T-cell (primary cell): ENCODE measurements at regions not wholly inside any gene's neighbourhood (a gene's known extent, or its start where the extent isn't known, plus 50 kb on each side); places are given as distances from the start of the nearest gene placed in this dataset.
"Not testable (repeated sequence)": the region's sequence is repeated elsewhere in the genome, so short reads cannot be mapped to it uniquely, and the experiment has no call there.

Experiments used
- ATAC-seq, 4 experiments: fragments of 200-7000 bp in 3 of 4; fragments of 150-1000 bp in 1 of 4; cut with Tn5 transposase; replicated peaks in 1 of 4; 1 replicate in 3 of 4; 2 replicates in 1 of 4; pipeline ENCODE4 v1.10.0; 2021; ENCODE audit warnings: moderate library complexity in 3 of 4, mild to moderate bottlenecking in 2 of 4, moderate number of reproducible peaks in 1 of 4
- CTCF ChIA-PET, 2 donors: fragments of 300-600 bp; sonication (Branson Sonifier 250); formaldehyde crosslinking; loops; one replicate each; lab custom pipeline; 2022; ENCODE audit warnings: antibody characterized with exemption in 2 of 2; lab: Charles Lee
- POLR2A ChIA-PET, 2 donors: fragments of 300-600 bp; sonication (Branson Sonifier 250); formaldehyde crosslinking; loops; one replicate each; lab custom pipeline; 2022; ENCODE audit warnings: antibody characterized with exemption in 2 of 2; lab: Charles Lee
- DNase-seq, 35 experiments: peaks; one replicate each; pipeline versions ENCODE4 v3.0.0 to v3.0.0-alpha.2; 2013 to 2023
- H3K27ac ChIP-seq: one replicate; pipeline ENCODE4 v1.5.1; 2013; ENCODE audit warnings: low read length
- H3K27me3 ChIP-seq, 2 experiments: replicated peaks in 1 of 2; 1 replicate in 1 of 2; 2 replicates in 1 of 2; pipeline versions ENCODE4 v1.6.1 to v1.7.0; 2013; ENCODE audit warnings: low read length in 1 of 2, mixed read lengths in 1 of 2; ENCODE audit not compliant: control insufficient read depth in 2 of 2, insufficient read depth in 2 of 2; ENCODE audit errors: extremely low read depth in 1 of 2
- H3K36me3 ChIP-seq, 2 donors: 1 replicate in 1 of 2; 2 replicates in 1 of 2; pipeline versions ENCODE4 v1.6.1 to v1.7.0; 2013; ENCODE audit warnings: low read length in 1 of 2; ENCODE audit not compliant: control insufficient read depth in 2 of 2, insufficient read depth in 1 of 2; ENCODE audit errors: extremely low read depth in 1 of 2
- H3K4me1 ChIP-seq, 2 experiments: 1 replicate in 1 of 2; 2 replicates in 1 of 2; pipeline versions ENCODE4 v1.6.1 to v1.7.0; 2013; ENCODE audit warnings: low read length in 2 of 2, mixed read lengths in 1 of 2; ENCODE audit not compliant: insufficient read depth in 2 of 2, control insufficient read depth in 1 of 2; ENCODE audit errors: extremely low read depth in 1 of 2
- H3K4me3 ChIP-seq, 2 donors: 1 replicate in 1 of 2; 2 replicates in 1 of 2; pipeline versions ENCODE4 v1.5.1 to v1.7.0; 2013; ENCODE audit warnings: mild to moderate bottlenecking in 2 of 2, low read length in 1 of 2, moderate library complexity in 1 of 2; ENCODE audit not compliant: control insufficient read depth in 1 of 2; ENCODE audit errors: extremely low read depth in 1 of 2
- H3K9me3 ChIP-seq: 2 replicates; pipeline ENCODE4 v1.7.0; 2013
- H3K27ac Mint-ChIP-seq, 2 donors: one replicate each; pipeline ENCODE4 v1.8.0; 2020 to 2021; ENCODE audit warnings: mild to moderate bottlenecking in 2 of 2, mixed read lengths in 2 of 2
- H3K27me3 Mint-ChIP-seq, 2 donors: one replicate each; pipeline ENCODE4 v1.8.0; 2021 to 2022; ENCODE audit warnings: mixed read lengths in 2 of 2
- H3K36me3 Mint-ChIP-seq: one replicate; pipeline ENCODE4 v1.8.0; 2021; ENCODE audit warnings: mixed read lengths
- H3K4me1 Mint-ChIP-seq, 3 donors: one replicate each; pipeline ENCODE4 v1.8.0; 2020 to 2022; ENCODE audit warnings: mixed read lengths in 3 of 3, mild to moderate bottlenecking in 1 of 3
- H3K4me3 Mint-ChIP-seq, 3 donors: one replicate each; pipeline ENCODE4 v1.8.0; 2020 to 2022; ENCODE audit warnings: mild to moderate bottlenecking in 3 of 3, mixed read lengths in 3 of 3, moderate library complexity in 3 of 3
- H3K9me3 Mint-ChIP-seq, 3 donors: one replicate each; pipeline ENCODE4 v1.8.0; 2020 to 2022; ENCODE audit warnings: mixed read lengths in 3 of 3
- WGBS: methylation state at CpG from one replicate; pipeline ENCODE4 v1.1.5; 2013; ENCODE audit warnings: missing lambda C conversion rate; ENCODE audit not compliant: insufficient coverage; 5-methylcytosine and 5-hydroxymethylcytosine counted together

GRCh38 chr17:63293323-63294075 lies 152.6 kb downstream of the CYB561 start:
- CTCF ChIA-PET, result no interaction called here
- Mint-ChIP-seq H3K27ac (no peak overlapping the region), H3K9me3 (peaks cover 17 to 21% (median 19%) of the 10 kb centered on the region in 3 donors), H3K4me3 (no peak overlapping the region), H3K4me1 (peaks cover 2 to 8% (median 6%) of the 10 kb centered on the region in 3 donors), H3K27me3 (no peaks in the 10 kb centered on the region), H3K36me3 (peaks cover 52% of the 10 kb centered on the region)
- H3K4me1 ChIP-seq, result no peaks in the 10 kb centered on the region
- H3K27me3 ChIP-seq, result no peaks in the 10 kb centered on the region
- ATAC-seq (no peak), DNase-seq (no peak)
- H3K9me3 ChIP-seq, result peaks cover 12% of the 10 kb centered on the region
- WGBS, result no CpG with 5 or more reads among the region's 4 CpGs
- POLR2A ChIA-PET, result interaction anchor here in 1 of 2 donors (0.6 kb wide), 1 partner anchor 33 kb away, joined by 12 read pairs; no protein-coding TSS in a partner anchor
- no peak overlapping the region for H3K27ac ChIP-seq
- H3K36me3 ChIP-seq, result no peaks in the 10 kb centered on the region
- H3K4me3 ChIP-seq, result no peak overlapping the region

- Mint-ChIP-seq H3K27ac (no peak overlapping the region), H3K27me3 (no peaks in the 10 kb centered on the region), H3K36me3 (peaks cover 53% of the 10 kb centered on the region), H3K4me1 (peaks cover 2 to 8% (median 6%) of the 10 kb centered on the region in 3 donors), H3K9me3 (peaks cover 21 to 30% (median 22%) of the 10 kb centered on the region in 3 donors), H3K4me3 (no peak overlapping the region)
- no peak for ATAC-seq
- WGBS, result no CpG with 5 or more reads among the region's 3 CpGs
- Histone ChIP-seq H3K9me3 (peaks cover 12% of the 10 kb centered on the region), H3K27me3 (no peaks in the 10 kb centered on the region), H3K4me3 (no peak overlapping the region), H3K27ac (no peak overlapping the region), H3K4me1 (no peaks in the 10 kb centered on the region), H3K36me3 (no peaks in the 10 kb centered on the region)
- POLR2A ChIA-PET, result no interaction called here
- CTCF ChIA-PET, result no interaction called here
- no peak for DNase-seq
These were observed 151.3 kb downstream of the CYB561 start for GRCh38 chr17:63294776-63295175.

GRCh38 chr17:63295288-63295687 lies 150.8 kb downstream of the CYB561 start:
- ATAC-seq, result no peak
- CTCF ChIA-PET, result no interaction called here

GRCh38 chr17:63295839-63296590 lies 150.1 kb downstream of the CYB561 start:
- no peaks in the 10 kb centered on the region for H3K4me1 ChIP-seq
- no peaks in the 10 kb centered on the region for H3K36me3 ChIP-seq
- H3K27me3 ChIP-seq, result no peaks in the 10 kb centered on the region
- H3K27ac ChIP-seq, result no peak overlapping the region
- no peak overlapping the region for H3K27ac Mint-ChIP-seq
- peaks cover 21 to 30% (median 26%) of the 10 kb centered on the region in 3 donors for H3K9me3 Mint-ChIP-seq
- H3K27me3 Mint-ChIP-seq, result no peaks in the 10 kb centered on the region
- peaks cover 12% of the 10 kb centered on the region for H3K9me3 ChIP-seq
- ChIA-PET CTCF (no interaction called here), POLR2A (no interaction called here)
- H3K4me3 Mint-ChIP-seq, result no peak overlapping the region
- ATAC-seq (peak in 1 of 4 experiments; percentile 56), DNase-seq (peak in 2 of 35 experiments; percentile 1 to 4)
- peaks cover 2 to 8% (median 6%) of the 10 kb centered on the region in 3 donors for H3K4me1 Mint-ChIP-seq
- H3K36me3 Mint-ChIP-seq, result peaks cover 46% of the 10 kb centered on the region
- no CpG with 5 or more reads among the region's 1 CpG for WGBS
- no peak overlapping the region for H3K4me3 ChIP-seq

More at GRCh38 chr17:63295288-63295687, 150.8 kb downstream of the CYB561 start:
- DNase-seq, result no peak
- WGBS, result no CpG with 5 or more reads among the region's 2 CpGs
- no peaks in the 10 kb centered on the region for H3K27me3 ChIP-seq
- H3K36me3 Mint-ChIP-seq, result peaks cover 52% of the 10 kb centered on the region
- POLR2A ChIA-PET, result no interaction called here
- H3K9me3 Mint-ChIP-seq, result peaks cover 21 to 30% (median 22%) of the 10 kb centered on the region in 3 donors
- no peak overlapping the region for H3K27ac ChIP-seq
- H3K4me3 ChIP-seq, result no peak overlapping the region
- H3K4me1 Mint-ChIP-seq, result peaks cover 2 to 8% (median 6%) of the 10 kb centered on the region in 3 donors
- no peak overlapping the region for H3K27ac Mint-ChIP-seq
- H3K4me3 Mint-ChIP-seq, result no peak overlapping the region
- no peaks in the 10 kb centered on the region for H3K4me1 ChIP-seq
- H3K9me3 ChIP-seq, result peaks cover 12% of the 10 kb centered on the region
- no peaks in the 10 kb centered on the region for H3K27me3 Mint-ChIP-seq
- no peaks in the 10 kb centered on the region for H3K36me3 ChIP-seq

GRCh38 chr17:63298916-63299315 lies 147.2 kb downstream of the CYB561 start:
- H3K27ac ChIP-seq, ATAC-seq, H3K4me3 Mint-ChIP-seq, H3K36me3 ChIP-seq, H3K27me3 Mint-ChIP-seq, H3K4me3 ChIP-seq, H3K4me1 Mint-ChIP-seq, CTCF ChIA-PET, H3K27me3 ChIP-seq, DNase-seq, H3K4me1 ChIP-seq: not testable (repeated sequence)
- peaks cover 22 to 37% (median 31%) of the 10 kb centered on the region in 3 donors for H3K9me3 Mint-ChIP-seq
- no CpG with 5 or more reads among the region's 1 CpG for WGBS
- POLR2A ChIA-PET, result interaction anchor here in 1 of 2 donors (0.6 kb wide), 1 partner anchor 521 kb away, joined by 3 read pairs; no protein-coding TSS in a partner anchor
- H3K9me3 ChIP-seq, result peaks cover 12% of the 10 kb centered on the region
- H3K36me3 Mint-ChIP-seq, result peaks cover 42% of the 10 kb centered on the region
- peak overlapping the region in 1 of 2 donors; percentile 17 for H3K27ac Mint-ChIP-seq

- ChIA-PET POLR2A (no interaction called here), CTCF (no interaction called here)
- whole genome bisulfite sequencing, result 91% methylated on average over 15 of the region's 15 CpGs
- Histone ChIP-seq H3K27me3 (peaks cover 0 to 3% of the 10 kb centered on the region in 2 experiments), H3K9me3 (no peaks in the 10 kb centered on the region), H3K27ac (no peak overlapping the region), H3K4me1 (no peaks in the 10 kb centered on the region), H3K36me3 (no peaks in the 10 kb centered on the region), H3K4me3 (no peak overlapping the region)
- H3K4me1 Mint-ChIP-seq, result no peaks in the 10 kb centered on the region
- no peak overlapping the region for H3K27ac Mint-ChIP-seq
- peaks cover 18% of the 10 kb centered on the region for H3K36me3 Mint-ChIP-seq
- DNase-seq (no peak), ATAC-seq (no peak)
- H3K27me3 Mint-ChIP-seq, result no peaks in the 10 kb centered on the region
- peaks cover 2 to 9% (median 7%) of the 10 kb centered on the region in 3 donors for H3K9me3 Mint-ChIP-seq
- no peak overlapping the region for H3K4me3 Mint-ChIP-seq
These were observed 141.3 kb downstream of the CYB561 start for GRCh38 chr17:63304704-63305261.
